ENCODE measurements at regions not wholly inside any gene's neighbourhood (a gene's known extent, or its start where the extent isn't known, plus 50 kb on each side); places are given as distances from the start of the nearest gene placed in this dataset.
"Not testable (repeated sequence)": the region's sequence is repeated elsewhere in the genome, so short reads cannot be mapped to it uniquely, and the experiment has no call there.

GRCh38 chrX:79511799-79512198 lies 144.7 kb upstream of the ITM2A start:
- Mint-ChIP-seq H3K9me3 (peaks cover 5% of the 10 kb centered on the region), H3K4me3 (no peak overlapping the region), H3K27me3 (ENCODE audit: insufficient read depth) (no peaks in the 10 kb centered on the region), H3K27ac (no peak overlapping the region), H3K36me3 (ENCODE audit: low read depth) (no peaks in the 10 kb centered on the region), H3K4me1 (ENCODE audit: low read depth) (no peaks in the 10 kb centered on the region)
- DNase-seq = no peak
- no peak for TF ChIP-seq CTCF (IDR thresholded peaks at IDR 0.05)

DNA sequence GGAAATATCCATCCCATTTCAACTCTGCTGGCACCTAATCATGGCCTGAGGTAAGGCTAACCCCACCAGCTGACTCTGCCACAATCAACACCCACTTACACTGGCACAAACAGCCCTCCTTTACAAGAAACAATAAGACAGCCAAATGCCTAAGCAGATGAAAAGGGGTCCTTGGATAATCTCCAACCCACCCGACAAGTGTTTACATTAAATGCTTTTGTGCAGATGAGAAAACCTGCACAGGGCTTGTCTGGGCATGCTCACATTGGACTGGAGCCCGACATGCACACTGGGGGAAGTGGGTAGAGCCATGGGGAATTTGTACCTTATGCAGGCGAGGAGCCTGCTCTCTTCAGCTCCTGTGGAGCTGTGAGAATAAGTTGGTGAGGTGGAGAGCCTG lies 138.9 kb upstream of the ITM2A start:
- H3K27me3 Mint-ChIP-seq (ENCODE audit: insufficient read depth) = no peaks in the 10 kb centered on the region
- no peaks in the 10 kb centered on the region for H3K36me3 Mint-ChIP-seq (ENCODE audit: low read depth)
- peaks cover 8% of the 10 kb centered on the region for H3K9me3 Mint-ChIP-seq
- H3K4me3 Mint-ChIP-seq = no peak overlapping the region
- no peaks in the 10 kb centered on the region for H3K4me1 Mint-ChIP-seq (ENCODE audit: low read depth)
- no peak for DNase-seq
- no peak for TF ChIP-seq CTCF (IDR thresholded peaks at IDR 0.05)
- H3K27ac Mint-ChIP-seq = no peak overlapping the region

GRCh38 chrX:79482686-79483085 lies 115.6 kb upstream of the ITM2A start:
- Mint-ChIP-seq H3K4me3 (no peak overlapping the region), H3K9me3 (peaks cover 6% of the 10 kb centered on the region; the same call in 1 of the 2 replicates), H3K27me3 (ENCODE audit: insufficient read depth) (no peaks in the 10 kb centered on the region), H3K4me1 (ENCODE audit: low read depth) (no peaks in the 10 kb centered on the region), H3K36me3 (ENCODE audit: low read depth) (no peaks in the 10 kb centered on the region), H3K27ac (no peak overlapping the region)
- no peak for TF ChIP-seq CTCF (IDR thresholded peaks at IDR 0.05)
- no peak for DNase-seq

- Mint-ChIP-seq H3K27ac (no peak overlapping the region), H3K9me3 (peaks cover 6% of the 10 kb centered on the region; the same call in 1 of the 2 replicates), H3K27me3 (ENCODE audit: insufficient read depth) (no peaks in the 10 kb centered on the region), H3K36me3 (ENCODE audit: low read depth) (no peaks in the 10 kb centered on the region), H3K4me3 (no peak overlapping the region), H3K4me1 (ENCODE audit: low read depth) (no peaks in the 10 kb centered on the region)
- TF ChIP-seq CTCF (IDR thresholded peaks at IDR 0.05) = no peak
- DNase-seq = no peak
Observed at GRCh38 chrX:79477691-79478090, 110.6 kb upstream of the ITM2A start.

- Mint-ChIP-seq H3K27me3 (ENCODE audit: insufficient read depth) (no peaks in the 10 kb centered on the region), H3K9me3 (no peaks in the 10 kb centered on the region; the same call in 1 of the 2 replicates), H3K36me3 (ENCODE audit: low read depth) (no peaks in the 10 kb centered on the region), H3K4me1 (ENCODE audit: low read depth) (no peaks in the 10 kb centered on the region), H3K4me3 (no peak overlapping the region), H3K27ac (no peak overlapping the region)
- TF ChIP-seq CTCF (IDR thresholded peaks at IDR 0.05) = no peak
- DNase-seq = no peak
Observed at GRCh38 chrX:79466636-79467035, 99.5 kb upstream of the ITM2A start.

DNA sequence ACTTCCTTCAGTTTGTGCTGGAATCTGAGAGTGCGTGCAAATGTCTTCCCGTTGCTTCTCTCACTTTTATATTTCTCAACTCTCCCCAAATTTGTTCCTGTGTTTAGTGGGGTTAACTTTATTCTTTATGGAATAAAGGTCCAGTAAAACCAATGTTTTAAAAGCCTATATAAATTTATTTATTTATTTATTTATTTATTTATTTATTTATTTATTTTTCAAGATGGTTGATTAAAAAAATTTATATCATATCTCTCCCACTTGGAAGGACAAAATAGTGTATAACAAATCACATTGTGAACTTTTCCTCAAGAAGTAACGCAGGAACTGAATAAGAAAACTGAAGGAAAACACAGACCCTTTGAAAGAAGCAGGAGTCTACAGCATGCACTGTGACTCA lies 95.3 kb upstream of the ITM2A start:
- H3K27me3 Mint-ChIP-seq (ENCODE audit: insufficient read depth) = no peaks in the 10 kb centered on the region
- H3K36me3 Mint-ChIP-seq (ENCODE audit: low read depth) = no peaks in the 10 kb centered on the region
- no peaks in the 10 kb centered on the region for H3K9me3 Mint-ChIP-seq
- no peak overlapping the region for H3K4me3 Mint-ChIP-seq
- H3K4me1 Mint-ChIP-seq (ENCODE audit: low read depth) = no peaks in the 10 kb centered on the region
- TF ChIP-seq CTCF (IDR thresholded peaks at IDR 0.05) = no peak
- no peak overlapping the region for H3K27ac Mint-ChIP-seq
- DNase-seq = no peak

DNA sequence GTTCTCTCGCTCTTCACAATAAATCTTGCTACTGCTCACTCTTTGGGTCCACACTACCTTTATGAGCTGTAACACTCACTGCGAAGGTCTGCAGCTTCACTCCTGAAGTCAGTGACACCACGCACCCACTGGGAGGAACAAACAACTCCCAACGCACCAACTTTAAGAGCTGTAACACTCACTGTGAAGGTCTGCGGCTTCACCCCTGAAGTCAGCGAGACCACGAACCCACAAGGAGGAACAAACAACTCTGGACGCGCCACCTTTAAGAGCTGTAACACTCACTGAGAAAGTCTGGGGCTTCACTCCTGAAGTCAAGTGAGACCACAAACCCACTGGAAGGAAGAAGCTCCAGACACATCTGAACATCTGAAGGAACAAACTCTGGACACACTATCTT lies 89.5 kb upstream of the ITM2A start:
- H3K27ac Mint-ChIP-seq; DNase-seq; H3K4me3 Mint-ChIP-seq; H3K27me3 Mint-ChIP-seq (ENCODE audit: insufficient read depth); H3K4me1 Mint-ChIP-seq (ENCODE audit: low read depth); H3K36me3 Mint-ChIP-seq (ENCODE audit: low read depth); H3K9me3 Mint-ChIP-seq: not testable (repeated sequence)

All from HFFc6 (cell line).